ENCODE measurements at regions not wholly inside any gene's neighbourhood (a gene's known extent, or its start where the extent isn't known, plus 50 kb on each side); places are given as distances from the start of the nearest gene placed in this dataset.
"Not testable (repeated sequence)": the region's sequence is repeated elsewhere in the genome, so short reads cannot be mapped to it uniquely, and the experiment has no call there.

GRCh38 chr5:30197662-30198061, 995.8 kb upstream of the CDH6 start:
- DNase-seq (ENCODE audit: low spot score) = no peak

GRCh38 chr5:30195036-30195435, 998.5 kb upstream of the CDH6 start:
- no peak for DNase-seq (ENCODE audit: low spot score)

GRCh38 chr5:30194595-30194994, 998.9 kb upstream of the CDH6 start:
- DNase-seq (ENCODE audit: low spot score) = no peak

GRCh38 chr5:30183795-30184194, 1009.7 kb upstream of the CDH6 start:
- no peak for DNase-seq (ENCODE audit: low spot score)

GRCh38 chr5:30156156-30156555, 1037.3 kb upstream of the CDH6 start:
- no peak for DNase-seq (ENCODE audit: low spot score)

GRCh38 chr5:30152431-30152830, 1041.1 kb upstream of the CDH6 start:
- DNase-seq (ENCODE audit: low spot score) = no peak

GRCh38 chr5:30150231-30150630, 1043.3 kb upstream of the CDH6 start:
- no peak for DNase-seq (ENCODE audit: low spot score)

- DNase-seq (ENCODE audit: low spot score) = no peak
Measured at GRCh38 chr5:30149526-30149925, 1044.0 kb upstream of the CDH6 start.

GRCh38 chr5:30147976-30148375, 1045.5 kb upstream of the CDH6 start:
- DNase-seq (ENCODE audit: low spot score) = no peak

- not testable (repeated sequence) for DNase-seq (ENCODE audit: low spot score)
Measured at GRCh38 chr5:30144059-30144458, 1049.4 kb upstream of the CDH6 start.

GRCh38 chr5:30142432-30142831, 1051.1 kb upstream of the CDH6 start:
- no peak for DNase-seq (ENCODE audit: low spot score)

GRCh38 chr5:30121043-30121442, 1072.4 kb upstream of the CDH6 start:
- no peak for DNase-seq (ENCODE audit: low spot score)

- no peak for DNase-seq (ENCODE audit: low spot score)
Measured at GRCh38 chr5:30117135-30117534, 1076.4 kb upstream of the CDH6 start.

GRCh38 chr5:30113542-30113941, 1079.9 kb upstream of the CDH6 start:
- DNase-seq (ENCODE audit: low spot score) = no peak

- no peak for DNase-seq (ENCODE audit: low spot score)
Measured at GRCh38 chr5:30112867-30113266, 1080.6 kb upstream of the CDH6 start.

GRCh38 chr5:30108051-30108450, 1085.4 kb upstream of the CDH6 start:
- DNase-seq (ENCODE audit: low spot score) = no peak

GRCh38 chr5:30106596-30106995, 1086.9 kb upstream of the CDH6 start:
- DNase-seq (ENCODE audit: low spot score) = no peak

- DNase-seq (ENCODE audit: low spot score) = no peak
Measured at GRCh38 chr5:30104872-30105596, 1088.5 kb upstream of the CDH6 start.

- DNase-seq (ENCODE audit: low spot score) = no peak
Measured at GRCh38 chr5:30103452-30104202, 1089.9 kb upstream of the CDH6 start.

GRCh38 chr5:30103052-30103451, 1090.4 kb upstream of the CDH6 start:
- DNase-seq (ENCODE audit: low spot score) = peak; percentile 52

GRCh38 chr5:30102185-30102584, 1091.3 kb upstream of the CDH6 start:
- no peak for DNase-seq (ENCODE audit: low spot score)

GRCh38 chr5:30100929-30101328, 1092.6 kb upstream of the CDH6 start:
- DNase-seq (ENCODE audit: low spot score) = no peak

GRCh38 chr5:30100148-30100713, 1093.3 kb upstream of the CDH6 start:
- DNase-seq (ENCODE audit: low spot score) = no peak
